ENCODE measurements at regions not wholly inside any gene's neighbourhood (a gene's known extent, or its start where the extent isn't known, plus 50 kb on each side); places are given as distances from the start of the nearest gene placed in this dataset.

DNA sequence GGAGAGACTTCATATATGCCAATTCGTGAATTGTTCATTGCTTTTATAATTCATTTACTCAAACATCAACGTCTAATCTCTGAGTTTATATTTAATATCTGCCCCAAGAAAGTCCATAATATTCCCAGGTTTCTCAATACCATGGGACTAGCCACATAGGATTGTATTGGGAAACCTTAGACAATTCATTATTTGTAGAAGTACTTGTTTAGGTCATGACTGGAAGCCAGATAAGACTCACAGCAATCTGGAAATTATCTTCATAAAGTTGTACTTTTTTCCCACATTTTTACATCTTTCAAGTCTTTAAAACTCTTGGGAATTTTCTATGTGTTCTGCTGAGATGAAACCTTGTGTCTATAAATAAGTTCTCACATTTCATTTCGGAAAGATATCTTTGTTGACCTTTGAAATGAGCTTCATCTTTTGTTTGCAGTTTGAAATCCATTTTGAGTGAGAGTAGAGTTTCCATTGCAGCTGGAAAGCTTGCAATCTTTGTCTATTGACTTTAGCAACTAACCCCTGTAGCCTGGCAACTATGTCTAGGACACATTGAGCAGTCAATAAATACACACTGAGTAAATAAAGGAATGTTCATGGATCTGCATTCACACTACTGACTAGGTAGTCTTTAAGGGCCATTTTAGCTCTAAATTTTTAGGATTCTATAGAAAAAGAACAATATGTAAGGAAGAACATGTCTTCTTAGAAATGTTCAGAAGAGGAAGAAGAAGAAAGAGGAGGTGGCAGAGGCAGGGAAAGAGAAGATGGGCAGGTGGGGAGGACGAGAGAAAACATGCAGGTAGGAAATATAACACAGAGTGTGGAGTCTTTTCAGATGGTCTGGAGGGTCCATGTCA, 154.4 kb downstream of the LRIG3 start:
- Mint-ChIP-seq H3K27me3 (no peaks in the 10 kb centered on the region), H3K27ac (no peak overlapping the region), H3K4me3 (no peak overlapping the region), H3K4me1 (ENCODE audit: low read depth in 2 of 2) (no peaks in the 10 kb centered on the region), H3K36me3 (peaks cover 8% of the 10 kb centered on the region), H3K9me3 (peaks cover 19% of the 10 kb centered on the region)
- ATAC-seq (no peak), DNase-seq (ENCODE audit: low spot score) (no peak)

GRCh38 chr12:58766513-58766870, 153.8 kb downstream of the LRIG3 start:
- Mint-ChIP-seq H3K4me1 (ENCODE audit: low read depth in 2 of 2) (no peaks in the 10 kb centered on the region), H3K4me3 (no peak overlapping the region), H3K36me3 (peaks cover 8% of the 10 kb centered on the region), H3K27ac (no peak overlapping the region), H3K27me3 (no peaks in the 10 kb centered on the region), H3K9me3 (peaks cover 21% of the 10 kb centered on the region)
- no peak for ATAC-seq
- no peak for DNase-seq (ENCODE audit: low spot score)

GRCh38 chr12:58767496-58767895, 152.8 kb downstream of the LRIG3 start:
- H3K36me3 Mint-ChIP-seq, result peaks cover 8% of the 10 kb centered on the region
- no peak for ATAC-seq
- H3K27me3 Mint-ChIP-seq, result no peaks in the 10 kb centered on the region

GRCh38 chr12:58773986-58774385, 146.3 kb downstream of the LRIG3 start:
- DNase-seq (ENCODE audit: low spot score), result no peak
- no peaks in the 10 kb centered on the region for H3K4me1 Mint-ChIP-seq (ENCODE audit: low read depth in 2 of 2)
- no peak for ATAC-seq
- peaks cover 8% of the 10 kb centered on the region for H3K36me3 Mint-ChIP-seq
- H3K4me3 Mint-ChIP-seq, result no peak overlapping the region
- H3K9me3 Mint-ChIP-seq, result peaks cover 7% of the 10 kb centered on the region
- no peaks in the 10 kb centered on the region for H3K27me3 Mint-ChIP-seq
- no peak overlapping the region for H3K27ac Mint-ChIP-seq

More at GRCh38 chr12:58767496-58767895, 152.8 kb downstream of the LRIG3 start:
- H3K4me3 Mint-ChIP-seq, result no peak overlapping the region
- peaks cover 21% of the 10 kb centered on the region for H3K9me3 Mint-ChIP-seq
- H3K27ac Mint-ChIP-seq, result no peak overlapping the region
- H3K4me1 Mint-ChIP-seq (ENCODE audit: low read depth in 2 of 2), result no peaks in the 10 kb centered on the region
- no peak for DNase-seq (ENCODE audit: low spot score)

DNA sequence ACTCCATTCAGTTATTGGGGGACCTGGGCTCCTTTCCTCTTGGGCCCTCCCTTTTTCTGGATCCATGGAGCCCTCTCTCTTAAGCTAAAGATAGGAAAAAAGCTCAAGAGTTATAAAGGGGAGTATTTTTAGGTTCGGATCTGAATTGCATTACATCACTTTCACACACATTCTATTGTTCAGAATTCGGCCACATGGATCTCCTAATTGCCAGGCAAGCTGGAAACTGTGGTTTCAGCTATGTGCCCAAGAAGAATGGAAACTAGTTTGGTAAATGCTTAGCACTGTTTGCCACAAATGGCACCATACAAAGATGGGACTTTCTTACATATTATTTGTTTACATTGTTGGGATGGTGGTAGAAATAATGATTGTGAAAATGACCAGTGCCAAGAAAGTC, 145.6 kb downstream of the LRIG3 start:
- Mint-ChIP-seq H3K36me3 (peaks cover 4% of the 10 kb centered on the region), H3K27ac (no peak overlapping the region), H3K4me3 (no peak overlapping the region), H3K4me1 (ENCODE audit: low read depth in 2 of 2) (no peaks in the 10 kb centered on the region), H3K27me3 (no peaks in the 10 kb centered on the region), H3K9me3 (peaks cover 3% of the 10 kb centered on the region)
- ATAC-seq (no peak), DNase-seq (ENCODE audit: low spot score) (no peak)

GRCh38 chr12:58775396-58775795, 144.9 kb downstream of the LRIG3 start:
- H3K27me3 Mint-ChIP-seq, result no peaks in the 10 kb centered on the region
- H3K27ac Mint-ChIP-seq, result no peak overlapping the region
- no peaks in the 10 kb centered on the region for H3K4me1 Mint-ChIP-seq (ENCODE audit: low read depth in 2 of 2)
- ATAC-seq (no peak), DNase-seq (ENCODE audit: low spot score) (no peak)
- H3K9me3 Mint-ChIP-seq, result peaks cover 3% of the 10 kb centered on the region
- no peak overlapping the region for H3K4me3 Mint-ChIP-seq
- peaks cover 4% of the 10 kb centered on the region for H3K36me3 Mint-ChIP-seq

- no peaks in the 10 kb centered on the region for H3K4me1 Mint-ChIP-seq (ENCODE audit: low read depth in 2 of 2)
- H3K36me3 Mint-ChIP-seq, result peaks cover 4% of the 10 kb centered on the region
- no peak overlapping the region for H3K27ac Mint-ChIP-seq
- H3K27me3 Mint-ChIP-seq, result no peaks in the 10 kb centered on the region
- H3K9me3 Mint-ChIP-seq, result no peaks in the 10 kb centered on the region
- H3K4me3 Mint-ChIP-seq, result no peak overlapping the region
- ATAC-seq (no peak), DNase-seq (ENCODE audit: low spot score) (no peak)
These were observed 144.2 kb downstream of the LRIG3 start for GRCh38 chr12:58776144-58776543.

DNA sequence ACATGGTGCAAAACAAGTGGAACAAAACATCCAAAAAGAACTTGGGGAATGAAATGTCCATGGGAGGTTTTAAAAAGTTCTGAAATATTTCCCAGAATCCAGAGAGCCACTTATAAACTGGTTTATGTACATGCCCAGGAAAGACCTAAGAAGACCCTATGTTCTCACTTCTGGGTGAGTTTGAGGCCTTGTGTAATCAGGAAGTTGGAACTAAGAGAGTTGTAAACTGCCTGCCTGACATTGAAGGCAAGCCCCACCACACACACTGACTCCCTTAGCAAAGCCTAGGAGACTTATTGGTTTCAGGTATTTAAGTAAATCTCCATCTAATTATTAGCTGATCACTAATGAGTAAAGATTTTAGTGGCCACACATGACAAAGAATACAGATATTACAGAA, 142.5 kb downstream of the LRIG3 start:
- no peaks in the 10 kb centered on the region for H3K27me3 Mint-ChIP-seq
- H3K4me3 Mint-ChIP-seq, result no peak overlapping the region
- DNase-seq (ENCODE audit: low spot score) (no peak), ATAC-seq (no peak)
- H3K36me3 Mint-ChIP-seq, result peaks cover 4% of the 10 kb centered on the region
- no peak overlapping the region for H3K27ac Mint-ChIP-seq
- no peaks in the 10 kb centered on the region for H3K9me3 Mint-ChIP-seq
- H3K4me1 Mint-ChIP-seq (ENCODE audit: low read depth in 2 of 2), result no peaks in the 10 kb centered on the region

GRCh38 chr12:58781609-58782008, 138.7 kb downstream of the LRIG3 start:
- Mint-ChIP-seq H3K27me3 (no peaks in the 10 kb centered on the region), H3K4me3 (no peak overlapping the region), H3K4me1 (ENCODE audit: low read depth in 2 of 2) (no peaks in the 10 kb centered on the region), H3K36me3 (peaks cover 4% of the 10 kb centered on the region), H3K27ac (no peak overlapping the region), H3K9me3 (peaks cover 19% of the 10 kb centered on the region)
- no peak for ATAC-seq
- no peak for DNase-seq (ENCODE audit: low spot score)

GRCh38 chr12:58787021-58787760, 133.1 kb downstream of the LRIG3 start:
- Mint-ChIP-seq H3K9me3 (peaks cover 36% of the 10 kb centered on the region), H3K4me1 (ENCODE audit: low read depth in 2 of 2) (no peaks in the 10 kb centered on the region), H3K4me3 (no peak overlapping the region), H3K36me3 (no peaks in the 10 kb centered on the region), H3K27me3 (no peaks in the 10 kb centered on the region), H3K27ac (no peak overlapping the region)
- ATAC-seq, result no peak
- no peak for DNase-seq (ENCODE audit: low spot score)

DNA sequence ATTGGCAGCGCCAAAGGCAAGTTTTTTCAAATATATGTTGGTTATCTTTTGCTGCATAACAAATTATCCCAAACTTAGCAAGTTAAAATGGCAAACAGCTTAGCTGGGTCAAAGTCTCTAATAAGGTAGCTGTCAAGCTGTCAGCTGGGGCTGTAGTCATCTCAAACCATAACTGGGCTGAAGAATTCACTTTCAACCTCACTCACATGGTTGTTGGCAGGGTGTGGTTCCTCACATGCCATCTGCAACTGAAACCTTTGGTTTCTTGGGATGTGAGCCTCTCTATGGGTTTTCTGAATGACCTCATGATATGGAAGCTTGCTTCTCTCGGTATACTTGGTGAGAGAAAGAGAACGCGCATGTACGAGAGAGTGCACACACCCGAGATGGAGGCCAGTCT, 125.4 kb downstream of the LRIG3 start:
- H3K27me3 Mint-ChIP-seq, result no peaks in the 10 kb centered on the region
- no peak for ATAC-seq
- peaks cover 25% of the 10 kb centered on the region for H3K9me3 Mint-ChIP-seq
- no peak overlapping the region for H3K27ac Mint-ChIP-seq
- no peaks in the 10 kb centered on the region for H3K36me3 Mint-ChIP-seq
- no peaks in the 10 kb centered on the region for H3K4me1 Mint-ChIP-seq (ENCODE audit: low read depth in 2 of 2)
- DNase-seq (ENCODE audit: low spot score), result no peak
- H3K4me3 Mint-ChIP-seq, result no peak overlapping the region

GRCh38 chr12:58795825-58796224, 124.5 kb downstream of the LRIG3 start:
- ATAC-seq (no peak), DNase-seq (ENCODE audit: low spot score) (no peak)
- Mint-ChIP-seq H3K4me3 (no peak overlapping the region), H3K27ac (no peak overlapping the region), H3K27me3 (no peaks in the 10 kb centered on the region), H3K4me1 (ENCODE audit: low read depth in 2 of 2) (no peaks in the 10 kb centered on the region), H3K9me3 (peaks cover 25% of the 10 kb centered on the region), H3K36me3 (no peaks in the 10 kb centered on the region)

GRCh38 chr12:58801986-58802385, 118.3 kb downstream of the LRIG3 start:
- Mint-ChIP-seq H3K4me3 (no peak overlapping the region), H3K27me3 (no peaks in the 10 kb centered on the region), H3K9me3 (peaks cover 12% of the 10 kb centered on the region), H3K4me1 (ENCODE audit: low read depth in 2 of 2) (no peaks in the 10 kb centered on the region), H3K27ac (no peak overlapping the region), H3K36me3 (no peaks in the 10 kb centered on the region)
- ATAC-seq, result no peak
- no peak for DNase-seq (ENCODE audit: low spot score)

- H3K36me3 Mint-ChIP-seq, result no peaks in the 10 kb centered on the region
- DNase-seq (ENCODE audit: low spot score) (no peak), ATAC-seq (no peak)
- no peak overlapping the region for H3K4me3 Mint-ChIP-seq
- no peaks in the 10 kb centered on the region for H3K27me3 Mint-ChIP-seq
- no peaks in the 10 kb centered on the region for H3K4me1 Mint-ChIP-seq (ENCODE audit: low read depth in 2 of 2)
- no peak overlapping the region for H3K27ac Mint-ChIP-seq
- H3K9me3 Mint-ChIP-seq, result peaks cover 5% of the 10 kb centered on the region
These were observed 116.4 kb downstream of the LRIG3 start for GRCh38 chr12:58803908-58804307.
